Mucosa of rectum (tissue), 2 donors: ENCODE measurements at regions not wholly inside any gene's neighbourhood (a gene's known extent, or its start where the extent isn't known, plus 50 kb on each side); places are given as distances from the start of the nearest gene placed in this dataset.

ENCODE experiments used
- H3K27ac ChIP-seq, 2 donors: one replicate each; pipeline ENCODE4 v1.7.0; 2013; ENCODE audit warnings: inconsistent platforms in 2 of 2, low read depth in 2 of 2, low read length in 2 of 2
- H3K27me3 ChIP-seq, 2 donors: one replicate each; pipeline ENCODE4 v1.7.0; 2013; ENCODE audit warnings: low read length in 2 of 2; ENCODE audit not compliant: control insufficient read depth in 2 of 2, insufficient read depth in 2 of 2
- H3K36me3 ChIP-seq, 2 donors: one replicate each; pipeline ENCODE4 v1.7.0; 2013; ENCODE audit warnings: low read length in 2 of 2; ENCODE audit not compliant: control insufficient read depth in 2 of 2, insufficient read depth in 2 of 2
- H3K4me1 ChIP-seq, 2 donors: one replicate each; pipeline ENCODE4 v1.7.0; 2013; ENCODE audit warnings: low read length in 2 of 2, mild to moderate bottlenecking in 1 of 2; ENCODE audit not compliant: control insufficient read depth in 2 of 2, insufficient read depth in 2 of 2
- H3K4me3 ChIP-seq, 2 donors: one replicate each; pipeline ENCODE4 v1.7.0; 2013; ENCODE audit warnings: low read length in 2 of 2
- H3K9ac ChIP-seq, 2 donors: one replicate each; pipeline ENCODE4 v1.7.0; 2013; ENCODE audit warnings: low read length in 2 of 2, low read depth in 1 of 2, mild to moderate bottlenecking in 1 of 2
- H3K9me3 ChIP-seq, 2 donors: one replicate each; pipeline ENCODE4 v1.7.0; 2013; ENCODE audit warnings: low read length in 2 of 2; ENCODE audit not compliant: control insufficient read depth in 2 of 2
- donor health status: healthy.
- donor health status: Normal muscosa, but diverticular disease.

- no peak overlapping the region for H3K27ac ChIP-seq
- H3K9ac ChIP-seq = no peak overlapping the region
- H3K36me3 ChIP-seq = no peaks in the 10 kb centered on the region
- no peaks in the 10 kb centered on the region for H3K27me3 ChIP-seq
- no peaks in the 10 kb centered on the region for H3K9me3 ChIP-seq
- peaks cover 0 to 6% of the 10 kb centered on the region in 2 donors for H3K4me1 ChIP-seq
- H3K4me3 ChIP-seq = no peak overlapping the region
Measured at GRCh38 chr6:7468382-7469081, 72.9 kb upstream of the DSP start.

- H3K4me3 ChIP-seq = no peak overlapping the region
- no peaks in the 10 kb centered on the region for H3K36me3 ChIP-seq
- H3K9ac ChIP-seq = no peak overlapping the region
- H3K9me3 ChIP-seq = no peaks in the 10 kb centered on the region
- H3K4me1 ChIP-seq = peaks cover 0 to 6% of the 10 kb centered on the region in 2 donors
- H3K27me3 ChIP-seq = no peaks in the 10 kb centered on the region
- no peak overlapping the region for H3K27ac ChIP-seq
Measured at GRCh38 chr6:7469696-7470095, 71.8 kb upstream of the DSP start.

- no peaks in the 10 kb centered on the region for H3K36me3 ChIP-seq
- no peaks in the 10 kb centered on the region for H3K9me3 ChIP-seq
- H3K9ac ChIP-seq = no peak overlapping the region
- no peak overlapping the region for H3K27ac ChIP-seq
- no peaks in the 10 kb centered on the region for H3K27me3 ChIP-seq
- H3K4me1 ChIP-seq = peaks cover 0 to 6% of the 10 kb centered on the region in 2 donors
- H3K4me3 ChIP-seq = no peak overlapping the region
Measured at GRCh38 chr6:7471171-7471570, 70.3 kb upstream of the DSP start.

- Histone ChIP-seq H3K4me3 (no peak overlapping the region), H3K9me3 (no peaks in the 10 kb centered on the region), H3K27ac (no peak overlapping the region), H3K4me1 (no peaks in the 10 kb centered on the region), H3K36me3 (no peaks in the 10 kb centered on the region), H3K9ac (no peak overlapping the region), H3K27me3 (no peaks in the 10 kb centered on the region)
Measured at GRCh38 chr6:7473805-7474719, 67.4 kb upstream of the DSP start.

- Histone ChIP-seq H3K9ac (no peak overlapping the region), H3K27me3 (no peaks in the 10 kb centered on the region), H3K4me1 (peaks cover 0 to under 1% of the 10 kb centered on the region in 2 donors), H3K9me3 (no peaks in the 10 kb centered on the region), H3K36me3 (no peaks in the 10 kb centered on the region), H3K27ac (no peak overlapping the region), H3K4me3 (no peak overlapping the region)
Measured at GRCh38 chr6:7475081-7475480, 66.4 kb upstream of the DSP start.

- Histone ChIP-seq H3K36me3 (no peaks in the 10 kb centered on the region), H3K9me3 (no peaks in the 10 kb centered on the region), H3K9ac (peak overlapping the region; percentile 5 to 64), H3K4me1 (peaks cover 0 to 3% of the 10 kb centered on the region in 2 donors), H3K27ac (peak overlapping the region; percentile 72 to 88), H3K4me3 (peak overlapping the region; percentile 0 to 12), H3K27me3 (no peaks in the 10 kb centered on the region)
Measured at GRCh38 chr6:7479801-7480266, 61.6 kb upstream of the DSP start.

GRCh38 chr6:7484666-7485065 is 56.8 kb upstream of the DSP start:
- H3K27me3 ChIP-seq = no peaks in the 10 kb centered on the region
- H3K36me3 ChIP-seq = no peaks in the 10 kb centered on the region
- H3K27ac ChIP-seq = no peak overlapping the region
- H3K4me3 ChIP-seq = no peak overlapping the region
- H3K9ac ChIP-seq = no peak overlapping the region
- H3K4me1 ChIP-seq = peaks cover 3% of the 10 kb centered on the region in 2 donors
- H3K9me3 ChIP-seq = no peaks in the 10 kb centered on the region

GRCh38 chr6:7486951-7487350 is 54.5 kb upstream of the DSP start:
- no peak overlapping the region for H3K9ac ChIP-seq
- H3K36me3 ChIP-seq = no peaks in the 10 kb centered on the region
- H3K4me3 ChIP-seq = no peak overlapping the region
- no peaks in the 10 kb centered on the region for H3K27me3 ChIP-seq
- no peaks in the 10 kb centered on the region for H3K9me3 ChIP-seq
- H3K4me1 ChIP-seq = peaks cover 0 to 3% of the 10 kb centered on the region in 2 donors
- no peak overlapping the region for H3K27ac ChIP-seq

GRCh38 chr6:7488494-7488893 is 53.0 kb upstream of the DSP start:
- H3K27ac ChIP-seq = no peak overlapping the region
- H3K36me3 ChIP-seq = no peaks in the 10 kb centered on the region
- no peak overlapping the region for H3K4me3 ChIP-seq
- no peak overlapping the region for H3K9ac ChIP-seq
- H3K9me3 ChIP-seq = no peaks in the 10 kb centered on the region
- H3K27me3 ChIP-seq = no peaks in the 10 kb centered on the region
- peaks cover 0 to 3% of the 10 kb centered on the region in 2 donors for H3K4me1 ChIP-seq

- Histone ChIP-seq H3K4me3 (no peak overlapping the region), H3K9ac (no peak overlapping the region), H3K4me1 (peaks cover 0 to 3% of the 10 kb centered on the region in 2 donors), H3K9me3 (no peaks in the 10 kb centered on the region), H3K27me3 (no peaks in the 10 kb centered on the region), H3K27ac (no peak overlapping the region), H3K36me3 (no peaks in the 10 kb centered on the region)
Measured at GRCh38 chr6:7489376-7489775, 52.1 kb upstream of the DSP start.
